Left ventricle myocardium inferior (tissue), 1 donor: ENCODE measurements at regions not wholly inside any gene's neighbourhood (a gene's known extent, or its start where the extent isn't known, plus 50 kb on each side); places are given as distances from the start of the nearest gene placed in this dataset.

ENCODE experiments used
- DNase-seq: peaks from one replicate; pipeline ENCODE4 v3.0.0-alpha.2; 2020
- H3K27ac ChIP-seq: fragments of 200-600 bp; replicated peaks from 2 replicates; pipeline ENCODE4 v1.8.0; 2021
- H3K27me3 ChIP-seq: fragments of 200-600 bp; 2 replicates; pipeline ENCODE4 v1.8.0; 2021; ENCODE audit warnings: low read depth
- H3K36me3 ChIP-seq: fragments of 200-600 bp; 2 replicates; pipeline ENCODE4 v1.8.0; 2021
- H3K4me1 ChIP-seq: fragments of 200-600 bp; 2 replicates; pipeline ENCODE4 v1.8.0; 2021
- H3K4me3 ChIP-seq: fragments of 200-600 bp; 2 replicates; pipeline ENCODE4 v1.8.0; 2021; ENCODE audit warnings: mild to moderate bottlenecking, moderate library complexity
- H3K9me3 ChIP-seq: fragments of 200-600 bp; replicated peaks from 2 replicates; pipeline ENCODE4 v1.8.0; 2021
- CTCF ChIP-seq: fragments of 200-600 bp; IDR thresholded peaks from 2 replicates; pipeline ENCODE4 v1.8.0; 2021; ENCODE audit warnings: antibody characterized with exemption, mild to moderate bottlenecking, borderline replicate concordance
- intact Hi-C: fragments of 100-400 bp; cut with micrococcal nuclease; formaldehyde crosslinking; loops from one replicate; pipeline ENCODE4 v1.11.0; 2022
- donor health status: DM: no; HTN: yes; CAD: no; lungs with severe emphysema.

GRCh38 chr6:137353842-137354397 is 134.7 kb upstream of the IFNGR1 start:
- no peaks in the 10 kb centered on the region for H3K36me3 ChIP-seq
- H3K9me3 ChIP-seq: no peaks in the 10 kb centered on the region
- H3K27ac ChIP-seq: no peak overlapping the region
- TF ChIP-seq CTCF: no peak
- H3K27me3 ChIP-seq: no peaks in the 10 kb centered on the region
- intact Hi-C loops: no loop called here
- H3K4me3 ChIP-seq: no peak overlapping the region
- H3K4me1 ChIP-seq: no peaks in the 10 kb centered on the region
- DNase-seq: no peak

GRCh38 chr6:137353346-137353745 is 134.2 kb upstream of the IFNGR1 start:
- no peak for DNase-seq
- no peak overlapping the region for H3K27ac ChIP-seq
- no peaks in the 10 kb centered on the region for H3K4me1 ChIP-seq
- no peak overlapping the region for H3K4me3 ChIP-seq
- no peak for TF ChIP-seq CTCF
- intact Hi-C loops: no loop called here
- no peaks in the 10 kb centered on the region for H3K9me3 ChIP-seq
- no peaks in the 10 kb centered on the region for H3K27me3 ChIP-seq
- H3K36me3 ChIP-seq: no peaks in the 10 kb centered on the region

GRCh38 chr6:137352859-137353258 is 133.7 kb upstream of the IFNGR1 start:
- peaks cover 3% of the 10 kb centered on the region for H3K27me3 ChIP-seq
- DNase-seq: no peak
- no peak for TF ChIP-seq CTCF
- H3K9me3 ChIP-seq: no peaks in the 10 kb centered on the region
- no peak overlapping the region for H3K27ac ChIP-seq
- no peaks in the 10 kb centered on the region for H3K4me1 ChIP-seq
- no peaks in the 10 kb centered on the region for H3K36me3 ChIP-seq
- intact Hi-C loops: no loop called here
- no peak overlapping the region for H3K4me3 ChIP-seq

DNA sequence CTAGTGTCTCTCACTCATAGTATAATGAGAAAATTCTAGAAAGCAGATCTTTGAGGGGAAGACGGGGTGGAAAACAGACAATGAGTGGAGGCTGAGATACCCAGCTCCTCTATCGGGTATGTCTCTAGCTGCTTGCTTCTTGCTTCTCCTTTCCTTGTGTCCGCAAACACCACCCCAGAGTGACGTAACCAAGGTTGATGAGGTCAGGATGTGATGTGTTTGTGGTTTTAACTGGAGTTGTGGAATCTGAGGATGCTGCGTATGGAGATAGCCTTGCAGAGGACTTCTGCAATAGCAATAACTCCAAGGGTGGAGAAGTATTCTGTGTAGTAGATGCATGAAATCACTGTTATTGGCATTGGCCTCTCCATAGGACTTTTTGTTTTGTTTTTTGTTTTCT is 132.7 kb upstream of the IFNGR1 start:
- Histone ChIP-seq H3K36me3 (no peaks in the 10 kb centered on the region), H3K27me3 (peaks cover 6% of the 10 kb centered on the region), H3K4me3 (no peak overlapping the region), H3K9me3 (no peaks in the 10 kb centered on the region), H3K27ac (no peak overlapping the region), H3K4me1 (no peaks in the 10 kb centered on the region)
- TF ChIP-seq CTCF: no peak
- no peak for DNase-seq
- intact Hi-C loops: no loop called here

DNA sequence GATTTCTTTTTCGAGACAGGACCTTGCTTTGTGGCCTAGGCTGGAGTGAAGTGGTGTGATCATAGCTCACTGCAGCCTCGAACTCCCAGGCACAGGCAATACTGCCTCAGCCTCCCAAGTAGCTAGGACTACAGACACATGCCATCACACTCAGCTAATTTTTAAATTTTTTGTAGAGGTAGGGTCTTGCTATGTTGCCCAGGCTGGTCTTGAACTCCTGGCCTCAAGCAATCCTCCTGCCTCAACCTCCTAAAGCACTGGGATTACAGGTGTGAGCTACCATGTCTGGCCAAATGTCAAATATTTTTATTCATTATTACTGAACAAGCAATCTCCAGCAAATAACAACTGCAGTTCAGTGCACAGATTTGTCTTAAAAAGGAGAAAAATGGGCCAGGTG is 131.7 kb upstream of the IFNGR1 start:
- Histone ChIP-seq H3K36me3 (no peaks in the 10 kb centered on the region), H3K4me3 (no peak overlapping the region), H3K4me1 (no peaks in the 10 kb centered on the region), H3K27me3 (peaks cover 6% of the 10 kb centered on the region), H3K9me3 (no peaks in the 10 kb centered on the region), H3K27ac (no peak overlapping the region)
- intact Hi-C loops: no loop called here
- DNase-seq: no peak
- TF ChIP-seq CTCF: no peak
